DMS53 (cell line): ENCODE measurements at regions not wholly inside any gene's neighbourhood (a gene's known extent, or its start where the extent isn't known, plus 50 kb on each side); places are given as distances from the start of the nearest gene placed in this dataset.
"Not testable (repeated sequence)": the region's sequence is repeated elsewhere in the genome, so short reads cannot be mapped to it uniquely, and the experiment has no call there.

Source experiments
- DNase-seq: peaks from one replicate; lab custom pipeline; 2025; lab: John Stamatoyannopoulos, UW

DNA sequence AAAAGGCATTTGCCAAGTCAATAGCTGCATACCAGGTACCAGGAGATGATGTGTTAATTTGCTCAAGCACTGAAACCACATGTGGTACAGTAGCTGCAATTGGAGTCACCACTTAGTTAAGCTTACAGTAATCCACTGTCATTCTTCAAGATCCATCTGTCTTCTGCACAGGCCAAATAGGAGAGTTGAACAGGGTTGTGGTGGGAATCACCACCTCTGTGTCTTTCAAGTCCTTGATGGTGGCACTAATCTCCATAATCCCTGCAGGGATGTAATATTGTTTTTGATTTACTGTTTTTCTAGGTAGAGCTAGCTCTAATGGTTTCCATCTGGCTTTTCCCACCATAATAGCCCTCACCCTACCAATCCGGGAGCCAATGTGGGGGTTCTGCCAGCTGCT lies 91.9 kb downstream of the FCRL5 start:
- no peak for DNase-seq

DNA sequence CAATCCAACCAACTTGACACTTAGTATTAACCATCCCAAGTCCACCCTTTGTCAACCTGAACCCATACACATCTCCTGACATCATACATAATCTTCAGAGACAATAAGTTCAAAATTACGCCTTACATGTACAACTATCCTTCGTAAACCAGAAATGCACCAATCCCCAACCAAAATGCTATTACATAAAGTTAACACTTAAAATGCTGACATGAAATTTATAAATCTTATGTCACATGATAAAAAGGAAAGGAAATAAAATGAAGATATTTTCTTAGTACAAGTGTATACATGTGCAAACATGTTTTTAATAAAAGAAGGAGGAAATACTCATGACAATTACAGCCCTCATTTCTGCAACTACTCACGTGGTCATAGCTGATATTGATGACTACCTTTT lies 95.0 kb downstream of the FCRL5 start:
- DNase-seq: no peak

DNA sequence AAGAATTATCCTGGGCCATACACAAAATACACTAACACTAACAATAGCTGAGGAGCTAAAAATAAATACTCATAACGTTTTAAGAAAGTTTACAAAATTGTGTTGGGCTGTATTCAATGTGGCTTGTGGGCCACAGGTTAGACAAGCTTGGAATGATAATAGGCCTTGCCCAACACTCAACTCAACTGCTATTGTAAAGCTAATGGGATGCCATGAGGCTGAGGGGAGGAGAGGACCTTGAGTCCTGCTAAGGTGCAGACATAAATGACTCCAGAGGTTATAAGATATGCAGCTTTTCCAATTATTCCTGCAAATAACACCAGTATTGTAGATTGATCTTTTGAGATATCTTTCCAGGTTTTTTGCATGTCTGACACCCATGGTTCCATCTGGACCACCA lies 97.0 kb downstream of the FCRL5 start:
- no peak for DNase-seq

DNA sequence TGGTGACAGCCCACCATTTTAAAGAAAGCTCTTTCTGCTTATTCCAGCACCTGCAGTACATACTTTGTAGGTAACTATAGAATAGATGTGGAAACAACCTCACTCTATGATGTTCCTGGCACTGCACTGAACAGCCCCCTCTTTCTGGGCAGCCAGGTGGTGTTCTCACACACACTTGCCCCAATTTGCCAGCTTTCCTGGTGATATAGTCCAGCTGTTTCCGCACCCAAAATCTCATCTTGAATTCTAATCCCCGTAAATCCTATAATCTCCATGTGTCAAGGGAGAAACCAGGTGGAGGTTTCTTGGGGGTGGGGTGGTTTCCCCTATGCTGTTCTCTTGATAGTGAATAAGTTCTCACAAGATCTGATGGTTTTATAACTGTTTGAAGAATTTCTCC lies 102.2 kb downstream of the FCRL5 start:
- no peak for DNase-seq

DNA sequence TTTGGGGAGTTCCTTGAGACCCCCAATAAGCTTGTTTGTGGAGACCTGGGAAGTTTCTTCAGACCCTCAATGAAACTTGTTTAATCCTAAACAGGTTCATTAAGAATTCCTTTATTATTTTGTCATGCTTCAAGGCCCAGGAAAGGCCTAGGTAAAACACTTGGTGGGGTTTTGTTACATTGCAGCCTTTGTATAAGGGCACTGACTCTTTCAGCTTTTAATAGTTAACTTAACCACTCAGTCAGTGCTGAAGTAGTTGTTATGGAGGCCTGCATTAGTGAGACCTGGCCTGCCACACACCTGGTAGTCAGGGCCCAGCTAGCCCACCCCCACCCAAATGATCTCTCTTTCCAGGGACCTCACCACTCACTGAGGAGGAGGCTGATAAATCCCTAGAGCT lies 103.7 kb downstream of the FCRL5 start:
- no peak for DNase-seq

DNA sequence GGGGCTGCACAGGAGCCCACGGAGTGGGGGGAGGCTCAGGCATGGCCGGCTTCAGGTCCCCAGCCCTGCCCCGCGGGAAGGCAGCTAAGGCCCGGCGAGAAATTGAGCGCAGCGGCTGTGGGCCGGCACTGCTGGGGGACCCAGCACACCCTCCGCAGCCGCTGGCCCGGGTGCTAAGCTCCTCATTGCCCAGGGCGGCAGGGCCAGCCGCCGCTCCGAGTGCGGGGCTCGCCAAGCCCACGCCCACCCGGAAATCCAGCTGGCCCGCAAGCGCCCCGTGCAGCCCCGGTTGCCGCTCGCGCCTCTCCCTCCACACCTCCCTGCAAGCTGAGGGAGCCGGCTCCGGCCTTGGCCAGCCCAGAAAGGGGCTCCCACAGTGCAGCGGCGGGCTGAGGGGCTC lies 106.0 kb downstream of the FCRL5 start:
- not testable (repeated sequence) for DNase-seq

DNA sequence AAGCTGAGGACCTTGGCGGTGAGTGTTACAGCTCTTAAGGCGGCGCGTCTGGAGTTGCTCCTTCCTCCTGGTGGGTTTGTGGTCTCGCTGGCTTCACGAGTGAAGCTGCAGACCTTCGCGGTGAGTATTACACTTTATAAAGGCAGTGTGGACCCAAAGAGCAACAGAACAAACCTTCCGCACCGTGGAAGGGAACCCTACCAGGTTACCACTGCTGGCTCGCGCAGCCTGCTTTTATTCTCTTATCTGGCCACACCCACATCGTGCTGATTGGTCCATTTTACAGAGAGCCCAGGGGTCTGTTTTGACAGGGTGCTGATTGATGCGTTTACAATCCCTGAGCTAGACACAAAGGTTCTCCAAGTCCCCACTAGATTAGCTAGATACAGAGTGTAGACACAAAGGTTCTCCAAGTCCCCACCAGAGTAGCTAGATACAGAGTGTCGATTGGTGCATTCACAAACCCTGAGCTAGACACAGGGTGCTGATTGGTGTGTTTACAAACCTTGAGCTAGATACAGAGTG lies 106.6 kb downstream of the FCRL5 start:
- not testable (repeated sequence) for DNase-seq

DNA sequence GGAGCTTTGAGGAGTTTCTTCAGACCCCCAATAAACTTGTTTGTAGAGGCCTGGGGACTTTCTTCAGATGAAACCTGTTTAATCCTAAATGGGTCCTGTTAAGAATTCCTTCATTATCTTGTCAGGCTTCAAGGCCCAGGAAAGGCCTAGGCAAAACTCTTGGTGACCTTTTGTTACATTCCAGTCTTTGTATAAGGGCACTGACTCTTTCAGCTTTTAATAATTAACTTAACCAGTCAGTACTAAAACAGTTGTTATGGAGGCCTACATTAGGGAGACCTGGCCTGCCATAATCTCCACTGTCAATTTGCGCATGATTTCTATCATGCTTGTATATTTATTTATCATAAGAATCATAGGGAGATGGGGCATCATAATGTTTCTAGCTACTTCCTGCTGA lies 110.2 kb downstream of the FCRL5 start:
- DNase-seq: peak; percentile 51

DNA sequence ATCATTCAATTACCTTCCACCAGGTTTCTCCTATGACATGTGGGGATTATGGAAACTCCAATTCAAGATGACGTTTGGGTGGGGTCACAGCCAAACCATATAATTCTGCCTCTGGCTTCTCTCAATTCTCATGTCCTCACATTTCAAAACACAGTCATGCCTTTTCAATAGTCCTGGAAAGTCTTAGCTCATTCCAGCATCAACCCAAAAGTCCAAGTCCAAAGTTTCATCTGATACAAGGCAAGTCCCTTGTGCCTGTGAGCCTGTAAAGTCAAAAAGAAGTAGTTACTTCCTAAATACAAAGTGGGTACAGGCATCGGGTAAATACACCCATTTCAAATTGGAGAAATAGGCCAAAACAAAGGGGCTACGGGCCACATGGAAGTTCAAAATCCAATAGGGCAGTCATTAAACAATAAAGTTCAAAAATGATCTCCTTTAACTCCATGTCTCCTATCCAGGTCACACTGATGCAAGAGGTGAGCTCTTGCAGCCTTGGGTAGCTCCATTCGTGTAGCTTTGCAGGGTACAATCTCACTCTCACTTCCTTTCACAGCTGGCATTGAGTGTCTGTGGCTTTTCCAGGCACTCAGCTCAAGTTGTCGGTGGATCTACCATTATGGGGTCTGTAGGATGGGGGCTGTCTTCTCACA lies 112.9 kb downstream of the FCRL5 start:
- DNase-seq: no peak

DNA sequence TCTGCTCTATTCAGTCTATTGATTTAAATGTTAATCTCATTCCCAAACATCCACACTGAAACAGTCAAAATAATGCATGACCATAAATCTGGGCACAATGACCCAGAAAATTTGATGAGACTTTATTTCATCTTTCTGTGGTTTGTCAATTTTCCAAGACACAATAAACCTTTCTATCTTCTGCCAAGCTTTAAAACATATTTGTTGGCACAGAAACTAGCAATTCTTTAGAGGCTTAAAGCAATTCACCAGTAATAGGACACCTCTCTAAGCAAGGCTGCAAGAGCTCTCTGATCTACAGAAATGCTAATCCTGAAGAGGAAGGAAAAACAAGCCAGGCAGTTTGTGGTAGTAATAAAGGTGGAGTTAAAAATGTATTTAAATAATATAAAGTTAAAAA lies 113.7 kb downstream of the FCRL5 start:
- DNase-seq: no peak

DNA sequence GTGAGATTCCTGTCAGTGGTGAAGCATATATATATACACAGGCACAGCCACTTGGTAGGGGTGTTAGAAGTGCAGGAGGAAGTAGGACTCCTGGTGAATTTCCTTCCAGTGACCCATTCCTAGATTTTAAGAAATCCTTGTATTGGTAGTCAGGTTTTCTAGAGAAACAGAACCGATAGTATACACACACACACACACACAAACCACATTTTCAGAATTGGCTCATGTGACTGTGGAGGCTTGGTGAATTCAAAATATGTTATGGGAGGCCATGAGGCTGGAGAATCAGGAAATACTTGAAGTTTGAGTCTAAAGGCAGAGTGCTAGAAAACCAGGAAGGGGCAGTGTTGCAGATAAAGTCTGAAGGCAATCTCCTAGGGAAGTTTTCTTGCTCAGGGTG lies 114.2 kb downstream of the FCRL5 start:
- DNase-seq: no peak

DNA sequence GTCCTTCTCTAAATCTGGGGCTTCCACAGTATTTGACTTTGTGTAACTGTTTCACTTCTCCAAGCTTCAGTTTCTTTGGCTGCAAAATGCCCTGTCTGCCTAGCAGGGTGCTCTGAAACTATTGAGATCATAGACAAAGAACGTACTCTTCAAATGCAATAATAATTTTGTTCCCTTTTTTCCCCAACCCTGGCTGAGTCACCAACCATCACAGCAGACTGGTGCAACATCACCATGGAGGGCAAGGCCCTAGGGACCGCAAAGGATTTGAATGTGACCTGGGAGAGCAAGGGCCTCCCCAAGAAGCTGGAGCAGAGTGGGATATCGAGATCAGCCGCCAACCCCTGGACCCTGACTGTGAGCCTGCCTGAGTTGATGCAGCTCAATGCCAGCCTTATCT lies 115.0 kb downstream of the FCRL5 start:
- no peak for DNase-seq

DNA sequence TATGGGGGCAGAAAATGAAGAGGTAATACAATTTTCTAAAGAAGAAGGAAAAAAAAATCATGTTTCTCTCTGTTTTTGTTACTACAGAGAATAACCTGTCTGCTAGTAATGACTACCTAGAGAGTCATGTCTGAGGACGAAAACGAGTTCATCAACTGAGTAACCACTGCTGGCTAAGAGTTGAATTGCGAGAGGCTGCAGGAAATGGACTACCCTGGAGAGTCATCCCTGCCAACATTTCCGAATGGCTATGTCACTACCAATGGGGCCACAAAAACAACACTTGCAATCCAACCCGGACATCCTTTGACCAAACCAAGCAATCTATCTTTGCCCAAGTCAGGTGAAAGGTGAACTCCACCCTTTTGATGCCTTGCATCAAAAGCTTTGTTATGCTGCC lies 120.6 kb downstream of the FCRL5 start:
- DNase-seq: no peak

DNA sequence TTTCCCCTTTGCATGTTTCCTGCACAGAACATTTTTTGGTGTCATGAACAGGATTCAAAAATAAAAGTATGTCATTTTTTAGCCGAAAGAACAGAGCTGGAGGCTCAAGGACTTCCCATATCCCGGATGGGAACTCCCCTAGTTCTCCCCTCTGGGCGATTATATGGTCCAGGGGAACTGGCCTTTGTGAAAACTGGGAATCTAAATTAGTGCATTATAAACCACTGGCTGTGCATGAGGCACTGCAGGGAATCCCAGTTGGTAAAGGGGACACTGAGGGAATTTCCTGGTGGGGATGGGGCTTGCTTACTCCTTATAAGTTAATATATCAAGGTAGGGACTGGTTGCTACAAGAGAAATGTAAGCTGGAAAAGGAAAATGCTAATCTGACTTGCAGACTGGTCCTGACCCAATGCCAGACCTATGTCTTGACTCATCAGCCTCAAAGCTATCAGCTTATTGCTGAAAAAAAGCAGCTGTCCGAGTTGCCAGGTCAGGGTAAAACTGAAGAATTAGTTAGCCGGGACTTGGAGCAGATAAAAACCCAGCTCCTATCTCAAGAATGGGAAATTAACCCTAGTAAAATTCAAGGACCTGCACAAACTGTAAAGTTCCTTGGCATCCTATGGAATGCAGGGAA lies 122.6 kb downstream of the FCRL5 start:
- no peak for DNase-seq

DNA sequence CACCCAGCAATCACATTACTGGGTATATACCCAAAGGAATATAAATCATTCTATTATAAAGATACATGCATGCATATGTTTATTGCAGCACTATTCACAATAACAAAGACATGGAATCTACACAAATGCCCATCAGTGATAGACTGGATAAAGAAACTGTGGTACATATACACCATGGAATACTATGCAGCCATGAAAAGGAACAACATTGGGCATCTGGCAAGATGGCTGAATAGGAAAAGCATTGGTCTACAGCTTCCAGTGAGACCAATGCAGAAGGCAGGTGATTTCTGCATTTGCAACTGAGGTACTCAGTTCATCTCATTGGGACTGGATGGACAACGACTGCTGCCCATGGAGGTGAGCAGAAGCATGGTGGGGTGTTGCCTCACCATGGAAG lies 128.6 kb downstream of the FCRL5 start:
- not testable (repeated sequence) for DNase-seq

DNA sequence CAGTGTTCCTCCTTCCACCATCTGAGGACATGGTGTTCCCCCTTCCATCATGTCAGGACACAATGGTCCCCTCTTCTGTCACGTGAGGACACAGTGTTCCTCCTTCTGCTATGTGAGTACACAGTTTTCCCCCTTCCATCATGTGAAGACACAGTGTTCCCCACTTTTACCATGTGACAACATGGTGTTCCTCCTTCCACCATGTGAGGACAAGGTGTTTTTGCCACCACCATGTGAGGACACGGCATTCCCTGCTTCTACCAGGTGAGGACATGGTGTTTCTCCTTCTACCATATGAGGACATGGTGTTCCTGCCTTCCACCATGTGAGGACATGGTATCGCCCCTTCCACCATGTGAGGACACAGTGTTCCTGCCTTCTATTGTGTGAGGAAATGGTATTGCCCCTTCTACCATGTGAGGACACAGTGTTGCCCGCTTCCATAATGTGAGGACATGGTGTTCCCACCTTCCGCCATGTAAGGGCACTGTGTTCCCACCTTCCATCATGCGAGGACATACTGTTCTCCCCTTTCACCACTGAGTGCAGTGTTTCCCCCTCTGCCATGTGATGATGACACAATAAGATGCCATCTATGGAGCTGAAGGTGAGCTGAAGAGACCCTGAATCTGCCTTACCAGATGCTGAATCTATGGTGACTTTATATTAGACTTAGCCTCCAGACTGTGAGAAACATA lies 132.3 kb downstream of the FCRL5 start:
- DNase-seq: no peak

DNA sequence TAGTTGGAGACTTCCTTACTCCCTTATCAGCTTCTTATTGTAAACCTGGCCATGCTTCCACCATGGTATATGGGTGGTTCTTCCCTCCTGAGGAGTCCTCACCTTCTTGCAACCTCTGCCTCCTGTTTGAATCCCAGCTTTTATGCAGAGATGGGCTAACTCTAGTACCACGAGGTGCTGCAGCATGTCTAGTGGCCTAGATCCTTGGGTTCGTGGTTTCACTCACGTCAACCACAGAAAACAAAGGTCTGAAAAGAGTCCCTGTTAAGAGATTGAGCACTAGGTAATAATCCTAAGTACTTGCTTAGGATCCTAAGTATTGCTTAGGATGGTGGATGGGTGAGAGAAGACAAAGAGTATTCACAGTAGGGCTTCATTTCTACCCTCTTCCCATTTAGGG lies 133.7 kb downstream of the FCRL5 start:
- no peak for DNase-seq

DNA sequence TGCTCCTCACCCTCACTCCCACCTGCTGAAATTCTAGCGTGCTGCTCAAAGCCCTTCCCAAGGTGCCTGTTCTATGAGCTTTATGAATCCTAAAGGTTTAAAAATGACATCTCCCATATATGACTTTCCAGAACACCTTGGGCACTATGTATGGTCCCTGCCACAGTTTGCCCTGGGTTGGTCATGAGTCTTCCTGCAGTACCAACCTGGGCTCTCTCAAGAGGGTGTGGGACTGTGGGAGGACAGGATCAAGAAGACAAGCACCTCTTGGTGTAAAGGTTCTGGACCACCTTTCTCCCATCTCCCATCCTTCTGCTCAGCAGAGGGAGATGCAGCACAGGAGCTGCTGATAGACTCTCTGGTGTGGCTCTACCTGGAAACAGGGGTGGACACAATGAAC lies 134.1 kb downstream of the FCRL5 start:
- no peak for DNase-seq

DNA sequence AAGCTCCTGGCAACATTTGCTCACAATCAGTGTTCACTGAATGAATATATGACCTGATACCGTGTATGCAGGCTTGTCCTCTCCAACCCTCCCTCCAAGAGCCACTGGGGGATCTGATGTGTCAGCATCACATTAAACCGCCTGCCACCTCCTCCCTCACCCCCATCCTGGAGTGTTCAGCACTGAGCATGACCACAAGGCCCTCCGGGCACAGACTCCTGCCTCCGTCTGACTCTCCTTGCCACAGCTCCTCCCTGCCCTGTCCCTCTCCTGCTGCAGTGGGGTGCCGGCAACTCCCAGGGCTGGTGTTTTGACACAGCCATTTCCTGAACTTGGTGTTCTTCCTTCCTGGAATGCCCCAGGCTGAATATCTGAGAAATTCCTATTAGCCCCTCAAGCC lies 136.7 kb downstream of the FCRL5 start:
- DNase-seq: no peak

DNA sequence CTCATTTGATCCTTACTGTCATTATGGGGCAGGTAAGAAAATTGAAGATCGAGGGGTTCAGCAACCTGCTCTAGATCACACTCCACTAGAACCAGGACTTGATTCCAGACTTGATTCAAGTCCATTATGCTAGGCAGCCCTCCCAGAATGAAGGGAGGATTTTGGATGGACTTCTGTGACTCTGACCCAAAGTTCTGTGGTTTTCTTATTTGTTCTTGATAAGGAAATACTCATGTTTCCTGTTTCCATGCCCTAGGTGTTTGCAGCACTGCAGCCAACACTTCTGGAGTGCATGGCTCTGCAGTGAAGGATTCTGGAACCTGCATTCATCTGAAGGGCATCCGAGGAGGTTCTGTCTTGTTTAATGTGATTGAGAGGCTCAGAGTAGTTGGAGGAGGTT lies 140.0 kb downstream of the FCRL5 start:
- no peak for DNase-seq

DNA sequence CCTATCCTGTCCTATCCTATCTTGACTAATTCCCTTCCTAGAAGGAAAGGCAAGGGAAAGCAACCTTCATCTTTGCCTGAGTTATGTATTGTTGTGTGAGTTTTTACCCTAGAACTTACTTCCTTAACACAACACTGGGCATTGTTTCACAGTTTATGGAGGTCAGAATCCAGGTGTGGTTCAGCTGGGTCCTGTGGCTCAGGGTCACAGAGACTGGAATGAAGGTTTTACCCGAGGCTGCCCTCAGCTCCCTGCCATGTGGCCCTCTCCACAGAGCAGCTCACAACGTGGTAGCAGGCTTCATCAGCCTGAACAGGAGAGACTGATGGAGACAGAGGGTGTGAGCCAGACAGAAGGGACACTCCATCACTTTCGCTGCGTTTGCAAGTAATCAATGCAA lies 140.5 kb downstream of the FCRL5 start:
- no peak for DNase-seq

DNA sequence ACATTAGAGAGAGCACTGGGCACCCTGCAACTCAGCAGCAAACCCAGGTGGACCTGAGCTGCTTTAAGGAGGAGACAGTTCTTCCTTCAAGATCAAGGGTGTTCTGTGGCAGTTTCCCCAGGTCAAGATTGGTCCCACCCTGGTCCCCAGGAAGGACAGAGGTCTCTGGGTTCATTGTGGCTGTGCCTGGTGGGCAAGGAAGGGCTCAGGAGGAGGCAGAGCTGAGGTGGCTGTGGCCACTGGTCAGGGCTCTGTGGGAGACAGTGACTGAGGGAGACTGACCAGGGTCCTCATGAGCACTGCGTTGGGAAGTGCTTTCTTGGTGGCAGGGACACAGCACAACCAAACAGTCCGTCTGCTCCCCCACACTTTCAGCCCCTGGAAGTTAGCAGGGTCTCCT lies 141.3 kb downstream of the FCRL5 start:
- DNase-seq: no peak

DNA sequence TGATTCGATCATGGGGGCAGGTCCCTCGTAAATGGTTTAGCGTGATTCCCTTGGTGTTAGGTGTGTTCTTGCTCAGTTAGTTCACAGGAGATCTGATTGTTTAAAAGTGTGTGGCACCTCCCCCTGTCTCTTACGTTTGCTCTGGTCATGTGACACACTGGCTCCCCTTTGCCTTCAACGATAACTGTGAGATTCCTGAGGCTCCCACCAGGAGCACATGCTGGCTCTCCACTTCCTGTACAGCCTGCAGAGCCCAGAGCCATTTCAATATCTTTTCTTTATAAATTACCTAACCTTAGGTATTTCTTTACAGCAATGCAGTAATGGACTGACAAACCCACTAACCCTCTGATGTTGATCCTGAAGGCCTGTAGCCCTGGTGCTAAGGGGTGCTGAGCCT lies 141.9 kb downstream of the FCRL5 start:
- DNase-seq: no peak
